C4-2B (cell line): ENCODE measurements at regions not wholly inside any gene's neighbourhood (a gene's known extent, or its start where the extent isn't known, plus 50 kb on each side); places are given as distances from the start of the nearest gene placed in this dataset.

Experiments
- CTCF ChIP-seq: fragments of 450-650 bp; conservative IDR thresholded peaks from 2 replicates; pipeline ENCODE4 v1.5.1; 2017; ENCODE audit warnings: mild to moderate bottlenecking
- ZFX ChIP-seq: fragments of 450-650 bp; IDR thresholded peaks from 2 replicates; pipeline ENCODE4 v1.6.1; 2017

- TF ChIP-seq CTCF (no peak), ZFX (no peak)
Measured at GRCh38 chr3:118688396-118688884, 346.2 kb downstream of the IGSF11 start.
